ENCODE measurements at regions not wholly inside any gene's neighbourhood (a gene's known extent, or its start where the extent isn't known, plus 50 kb on each side); places are given as distances from the start of the nearest gene placed in this dataset.

GRCh38 chr1:29569971-29570634 lies 333.8 kb downstream of the PTPRU start:
- H3K36me3 ChIP-seq, result no peaks in the 10 kb centered on the region
- TF ChIP-seq CTCF (IDR thresholded peaks at IDR 0.05; ENCODE audit: low read depth, low read length), result no peak
- no peaks in the 10 kb centered on the region for H3K4me1 ChIP-seq
- no peak for DNase-seq
- no peaks in the 10 kb centered on the region for H3K9me3 ChIP-seq
- H3K27me3 ChIP-seq, result no peaks in the 10 kb centered on the region
- no peak overlapping the region for H3K4me3 ChIP-seq (ENCODE audit: low read depth, low read length)

GRCh38 chr1:29567257-29567656 lies 330.9 kb downstream of the PTPRU start:
- no peaks in the 10 kb centered on the region for H3K36me3 ChIP-seq
- no peak for TF ChIP-seq CTCF (IDR thresholded peaks at IDR 0.05; ENCODE audit: low read depth, low read length)
- no peaks in the 10 kb centered on the region for H3K27me3 ChIP-seq
- no peaks in the 10 kb centered on the region for H3K4me1 ChIP-seq
- no peaks in the 10 kb centered on the region for H3K9me3 ChIP-seq
- no peak overlapping the region for H3K4me3 ChIP-seq (ENCODE audit: low read depth, low read length)
- DNase-seq, result no peak

GRCh38 chr1:29565490-29565889 lies 329.2 kb downstream of the PTPRU start:
- Histone ChIP-seq H3K36me3 (no peaks in the 10 kb centered on the region), H3K27me3 (no peaks in the 10 kb centered on the region), H3K4me1 (no peaks in the 10 kb centered on the region), H3K4me3 (ENCODE audit: low read depth, low read length) (no peak overlapping the region), H3K9me3 (no peaks in the 10 kb centered on the region)
- DNase-seq, result no peak
- no peak for TF ChIP-seq CTCF (IDR thresholded peaks at IDR 0.05; ENCODE audit: low read depth, low read length)

- no peaks in the 10 kb centered on the region for H3K9me3 ChIP-seq
- TF ChIP-seq CTCF (IDR thresholded peaks at IDR 0.05; ENCODE audit: low read depth, low read length), result no peak
- no peak for DNase-seq
- no peaks in the 10 kb centered on the region for H3K36me3 ChIP-seq
- no peaks in the 10 kb centered on the region for H3K27me3 ChIP-seq
- H3K4me3 ChIP-seq (ENCODE audit: low read depth, low read length), result no peak overlapping the region
- H3K4me1 ChIP-seq, result no peaks in the 10 kb centered on the region
Measured at GRCh38 chr1:29563571-29563970, 327.2 kb downstream of the PTPRU start.

GRCh38 chr1:29563092-29563491 lies 326.8 kb downstream of the PTPRU start:
- no peak for DNase-seq
- no peak for TF ChIP-seq CTCF (IDR thresholded peaks at IDR 0.05; ENCODE audit: low read depth, low read length)
- Histone ChIP-seq H3K27me3 (no peaks in the 10 kb centered on the region), H3K4me3 (ENCODE audit: low read depth, low read length) (no peak overlapping the region), H3K4me1 (no peaks in the 10 kb centered on the region), H3K36me3 (no peaks in the 10 kb centered on the region), H3K9me3 (no peaks in the 10 kb centered on the region)

- no peak for DNase-seq
- Histone ChIP-seq H3K4me1 (no peaks in the 10 kb centered on the region), H3K36me3 (no peaks in the 10 kb centered on the region), H3K9me3 (no peaks in the 10 kb centered on the region), H3K27me3 (no peaks in the 10 kb centered on the region), H3K4me3 (ENCODE audit: low read depth, low read length) (no peak overlapping the region)
- no peak for TF ChIP-seq CTCF (IDR thresholded peaks at IDR 0.05; ENCODE audit: low read depth, low read length)
Measured at GRCh38 chr1:29559056-29559455, 322.7 kb downstream of the PTPRU start.
